ENCODE measurements at regions not wholly inside any gene's neighbourhood (a gene's known extent, or its start where the extent isn't known, plus 50 kb on each side); places are given as distances from the start of the nearest gene placed in this dataset.

DNA sequence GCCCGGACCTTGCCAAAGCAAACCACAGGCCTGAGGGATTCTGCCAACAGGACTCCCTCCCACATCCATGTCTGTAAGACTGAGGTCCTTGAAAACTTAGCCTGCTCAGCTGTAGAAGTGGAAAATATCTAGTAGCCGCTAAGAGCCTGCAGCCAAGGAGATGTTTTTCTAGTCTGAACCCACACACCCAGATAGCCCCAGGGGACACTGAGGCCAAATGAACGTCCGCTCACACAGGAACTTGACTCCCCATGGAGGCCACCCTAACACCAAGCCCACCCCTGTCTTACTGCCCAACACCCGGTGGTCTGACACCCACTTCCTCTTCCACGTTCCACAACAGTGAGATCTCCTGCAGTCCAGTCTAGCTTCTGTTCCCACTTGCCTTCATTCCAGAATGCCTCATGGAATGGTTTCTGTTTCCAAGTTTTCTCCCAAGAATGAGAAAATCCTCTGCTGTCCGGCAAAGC lies 174.8 kb downstream of the PLPP3 start:
- TF ChIP-seq POLR2AphosphoS5 (IDR thresholded peaks at IDR 0.05; ENCODE audit: low read depth, low read length), result no peak
- no peak for TF ChIP-seq POLR2A (IDR thresholded peaks at IDR 0.05; ENCODE audit: low read depth, low read length)
- TF ChIP-seq PAX5 (IDR thresholded peaks at IDR 0.05; ENCODE audit: insufficient read depth, low read length, severe bottlenecking), result no peak
- TF ChIP-seq SPI1 (IDR thresholded peaks at IDR 0.05; ENCODE audit: low read depth, low read length), result no peak
